SK-N-SH treated with all-trans-retinoic acid at 6 μM for 48 hours (cell line): ENCODE measurements at regions not wholly inside any gene's neighbourhood (a gene's known extent, or its start where the extent isn't known, plus 50 kb on each side); places are given as distances from the start of the nearest gene placed in this dataset.

ENCODE experiments used
- ARNTL ChIP-seq: fragments of 450-650 bp; formaldehyde crosslinking; IDR thresholded peaks from 2 replicates; pipeline ENCODE4 v1.5.0; 2020; ENCODE audit warnings: low read depth, mild to moderate bottlenecking, moderate library complexity, borderline replicate concordance
- CREB5 ChIP-seq: fragments of 250-450 bp; sonication (Bioruptor Pico); IDR thresholded peaks from 2 replicates; pipeline ENCODE4 v1.5.1; 2020; ENCODE audit warnings: low read depth, mild to moderate bottlenecking, moderate library complexity
- SNAI2 ChIP-seq: fragments of 250-450 bp; sonication (Bioruptor Pico); IDR thresholded peaks from 2 replicates; pipeline ENCODE4 v1.5.0; 2020; ENCODE audit warnings: mild to moderate bottlenecking, moderate library complexity
- ZFP30 ChIP-seq: fragments of 450-650 bp; formaldehyde crosslinking; IDR thresholded peaks from 2 replicates; pipeline ENCODE4 v1.5.0; 2022; ENCODE audit warnings: mild to moderate bottlenecking, moderate library complexity
- ZNF8 ChIP-seq: fragments of 450-650 bp; formaldehyde crosslinking; IDR thresholded peaks from 2 replicates; pipeline ENCODE4 v1.5.0; 2020; ENCODE audit warnings: mild to moderate bottlenecking, moderate library complexity
- TF ChIP-seq, protein P1 (sequence below): fragments of 250-450 bp; sonication (Bioruptor Pico); IDR thresholded peaks from 2 replicates; pipeline ENCODE4 v1.5.1; 2021; ENCODE audit warnings: mild to moderate bottlenecking, moderate library complexity

DNA sequence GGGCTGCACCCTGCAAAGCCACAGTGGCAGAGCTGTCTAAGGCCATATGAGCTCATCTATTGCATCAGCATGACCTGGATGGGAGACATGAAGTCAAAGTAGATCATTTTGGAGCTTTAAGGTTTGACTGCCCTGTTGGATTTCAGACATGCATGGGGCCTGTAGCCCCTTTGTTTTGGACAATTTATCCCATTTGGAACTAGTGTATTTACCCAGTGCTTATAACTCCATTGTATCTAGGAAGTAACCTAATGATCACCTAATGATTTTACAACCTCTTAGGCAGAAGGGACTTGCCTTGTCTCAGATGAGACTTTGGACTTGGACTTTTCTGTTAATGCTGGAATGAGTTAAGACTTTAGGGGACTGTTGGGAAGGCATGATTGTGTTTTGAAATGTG is 575.4 kb downstream of the EPM2A start:
- no peak for TF ChIP-seq CREB5 (CRISPR knock-in tag)
- no peak for TF ChIP-seq ZNF8
- TF ChIP-seq, protein P1, sequence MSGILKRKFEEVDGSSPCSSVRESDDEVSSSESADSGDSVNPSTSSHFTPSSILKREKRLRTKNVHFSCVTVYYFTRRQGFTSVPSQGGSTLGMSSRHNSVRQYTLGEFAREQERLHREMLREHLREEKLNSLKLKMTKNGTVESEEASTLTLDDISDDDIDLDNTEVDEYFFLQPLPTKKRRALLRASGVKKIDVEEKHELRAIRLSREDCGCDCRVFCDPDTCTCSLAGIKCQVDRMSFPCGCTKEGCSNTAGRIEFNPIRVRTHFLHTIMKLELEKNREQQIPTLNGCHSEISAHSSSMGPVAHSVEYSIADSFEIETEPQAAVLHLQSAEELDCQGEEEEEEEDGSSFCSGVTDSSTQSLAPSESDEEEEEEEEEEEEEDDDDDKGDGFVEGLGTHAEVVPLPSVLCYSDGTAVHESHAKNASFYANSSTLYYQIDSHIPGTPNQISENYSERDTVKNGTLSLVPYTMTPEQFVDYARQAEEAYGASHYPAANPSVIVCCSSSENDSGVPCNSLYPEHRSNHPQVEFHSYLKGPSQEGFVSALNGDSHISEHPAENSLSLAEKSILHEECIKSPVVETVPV (CRISPR knock-in tag): no peak
- no peak for TF ChIP-seq SNAI2 (CRISPR knock-in tag)
- no peak for TF ChIP-seq ARNTL (CRISPR knock-in tag)
- TF ChIP-seq ZFP30 (CRISPR knock-in tag): no peak
